ENCODE measurements at regions not wholly inside any gene's neighbourhood (a gene's known extent, or its start where the extent isn't known, plus 50 kb on each side); places are given as distances from the start of the nearest gene placed in this dataset.

DNA sequence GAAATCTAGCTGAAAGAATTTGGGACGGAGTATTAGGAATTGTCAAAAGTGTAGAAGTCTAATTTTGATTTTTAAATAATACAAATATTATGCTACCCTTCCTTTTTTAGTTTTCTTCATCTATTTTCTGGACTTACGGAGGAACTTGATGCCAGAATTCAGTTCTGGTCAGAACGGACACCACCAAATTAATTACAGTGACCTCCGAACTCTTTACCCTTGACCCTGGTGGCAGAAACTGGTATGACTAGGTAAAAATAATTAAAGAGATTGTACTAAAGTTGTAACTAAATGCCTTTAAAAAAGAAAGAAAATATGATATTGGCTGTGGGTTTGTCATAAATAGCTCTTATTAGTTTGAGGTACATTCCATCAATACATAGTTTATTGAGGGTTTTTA lies 751.1 kb upstream of the MAP3K7 start:
- no peak for TF ChIP-seq EZH2 (IDR thresholded peaks at IDR 0.05; ENCODE audit: low read length)
- TF ChIP-seq, protein P1, sequence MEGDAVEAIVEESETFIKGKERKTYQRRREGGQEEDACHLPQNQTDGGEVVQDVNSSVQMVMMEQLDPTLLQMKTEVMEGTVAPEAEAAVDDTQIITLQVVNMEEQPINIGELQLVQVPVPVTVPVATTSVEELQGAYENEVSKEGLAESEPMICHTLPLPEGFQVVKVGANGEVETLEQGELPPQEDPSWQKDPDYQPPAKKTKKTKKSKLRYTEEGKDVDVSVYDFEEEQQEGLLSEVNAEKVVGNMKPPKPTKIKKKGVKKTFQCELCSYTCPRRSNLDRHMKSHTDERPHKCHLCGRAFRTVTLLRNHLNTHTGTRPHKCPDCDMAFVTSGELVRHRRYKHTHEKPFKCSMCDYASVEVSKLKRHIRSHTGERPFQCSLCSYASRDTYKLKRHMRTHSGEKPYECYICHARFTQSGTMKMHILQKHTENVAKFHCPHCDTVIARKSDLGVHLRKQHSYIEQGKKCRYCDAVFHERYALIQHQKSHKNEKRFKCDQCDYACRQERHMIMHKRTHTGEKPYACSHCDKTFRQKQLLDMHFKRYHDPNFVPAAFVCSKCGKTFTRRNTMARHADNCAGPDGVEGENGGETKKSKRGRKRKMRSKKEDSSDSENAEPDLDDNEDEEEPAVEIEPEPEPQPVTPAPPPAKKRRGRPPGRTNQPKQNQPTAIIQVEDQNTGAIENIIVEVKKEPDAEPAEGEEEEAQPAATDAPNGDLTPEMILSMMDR (optimal IDR thresholded peaks at IDR 0.05 in 1 of 3, IDR thresholded peaks at IDR 0.05 in 1 of 3, conservative IDR thresholded peaks at IDR 0.05 in 1 of 3; ENCODE audit: extremely low read depth in 1 of 3, insufficient read depth in 2 of 3, low read length in 3 of 3) = peak in 1 of 3 experiments; percentile 19
- H3K9ac ChIP-seq (ENCODE audit: control insufficient read depth, extremely low read depth, insufficient read depth, low read length) = no peak overlapping the region
- H3K36me3 ChIP-seq (ENCODE audit: control insufficient read depth in 2 of 2, extremely low read depth in 1 of 2, insufficient read depth in 2 of 2, low read length in 2 of 2) = no peaks in the 10 kb centered on the region
- FAIRE-seq = no peak
- no peak overlapping the region for H3K27ac ChIP-seq (ENCODE audit: control insufficient read depth, insufficient read depth, low read length)
- DNase-seq (ENCODE audit: low read depth, low spot score) = no peak
- no peaks in the 10 kb centered on the region for H3K27me3 ChIP-seq (ENCODE audit: control insufficient read depth, extremely low read depth, insufficient read depth, low read length)
- no peak overlapping the region for H3K4me2 ChIP-seq (ENCODE audit: control insufficient read depth, extremely low read depth, insufficient read depth, low read depth, low read length)
- no peaks in the 10 kb centered on the region for H3K79me2 ChIP-seq (ENCODE audit: control insufficient read depth, insufficient read depth, low read length)
- no peak overlapping the region for H2AFZ ChIP-seq (ENCODE audit: control insufficient read depth, low read length)
- H3K4me1 ChIP-seq (ENCODE audit: control insufficient read depth, extremely low read depth, insufficient read depth, low read length) = no peaks in the 10 kb centered on the region
- H3K9me3 ChIP-seq (ENCODE audit: control insufficient read depth, low read depth, low read length) = no peaks in the 10 kb centered on the region
- no peak overlapping the region for H3K4me3 ChIP-seq (ENCODE audit: control insufficient read depth in 2 of 3, extremely low read depth in 1 of 3, insufficient read depth in 2 of 3, low read depth in 1 of 3, low read length in 3 of 3)
- H4K20me1 ChIP-seq (ENCODE audit: control insufficient read depth, extremely low read depth, insufficient read depth, low read length) = no peaks in the 10 kb centered on the region
- dilution Hi-C loops (cut with MboI; ENCODE audit: extremely low pct_ligation_motif_present, low sequenced_read_pairs) = no loop called here
- H3K9me1 ChIP-seq (ENCODE audit: control insufficient read depth, extremely low read depth, insufficient read depth, low read length) = no peaks in the 10 kb centered on the region

DNA sequence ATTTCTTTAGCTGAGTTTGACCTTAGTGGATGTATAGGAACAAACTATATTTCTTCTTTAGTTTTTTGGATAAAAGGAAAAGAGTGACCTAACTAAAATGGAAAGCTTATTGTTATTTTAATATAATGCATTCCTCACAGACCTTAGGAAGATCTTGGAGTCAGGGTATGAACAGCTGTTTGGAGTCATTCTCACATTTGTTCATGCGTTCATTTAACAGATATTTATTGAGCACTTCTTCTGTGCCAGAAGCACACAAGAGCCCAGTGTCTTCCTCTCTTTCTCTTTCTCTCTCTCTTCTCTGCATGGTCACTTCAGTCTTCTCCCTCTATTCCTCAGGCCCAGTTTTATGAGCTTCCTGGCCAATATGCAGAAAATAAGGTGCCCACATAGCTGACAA lies 744.0 kb upstream of the MAP3K7 start:
- H3K79me2 ChIP-seq (ENCODE audit: control insufficient read depth, insufficient read depth, low read length) = no peaks in the 10 kb centered on the region
- no peaks in the 10 kb centered on the region for H3K4me1 ChIP-seq (ENCODE audit: control insufficient read depth, extremely low read depth, insufficient read depth, low read length)
- DNase-seq (ENCODE audit: low read depth, low spot score) (no peak), FAIRE-seq (no peak)
- H3K9me3 ChIP-seq (ENCODE audit: control insufficient read depth, low read depth, low read length) = no peaks in the 10 kb centered on the region
- H4K20me1 ChIP-seq (ENCODE audit: control insufficient read depth, extremely low read depth, insufficient read depth, low read length) = no peaks in the 10 kb centered on the region
- H3K4me2 ChIP-seq (ENCODE audit: control insufficient read depth, extremely low read depth, insufficient read depth, low read depth, low read length) = no peak overlapping the region
- H3K4me3 ChIP-seq (ENCODE audit: control insufficient read depth in 2 of 3, extremely low read depth in 1 of 3, insufficient read depth in 2 of 3, low read depth in 1 of 3, low read length in 3 of 3) = no peak overlapping the region
- no peaks in the 10 kb centered on the region for H3K27me3 ChIP-seq (ENCODE audit: control insufficient read depth, extremely low read depth, insufficient read depth, low read length)
- no peaks in the 10 kb centered on the region for H3K36me3 ChIP-seq (ENCODE audit: control insufficient read depth in 2 of 2, extremely low read depth in 1 of 2, insufficient read depth in 2 of 2, low read length in 2 of 2)
- dilution Hi-C loops (cut with MboI; ENCODE audit: extremely low pct_ligation_motif_present, low sequenced_read_pairs) = no loop called here
- H3K9me1 ChIP-seq (ENCODE audit: control insufficient read depth, extremely low read depth, insufficient read depth, low read length) = no peaks in the 10 kb centered on the region
- no peak overlapping the region for H3K9ac ChIP-seq (ENCODE audit: control insufficient read depth, extremely low read depth, insufficient read depth, low read length)
- TF ChIP-seq, protein P1 (optimal IDR thresholded peaks at IDR 0.05 in 1 of 3, IDR thresholded peaks at IDR 0.05 in 1 of 3, conservative IDR thresholded peaks at IDR 0.05 in 1 of 3; ENCODE audit: extremely low read depth in 1 of 3, insufficient read depth in 2 of 3, low read length in 3 of 3) = no peak
- no peak for TF ChIP-seq EZH2 (IDR thresholded peaks at IDR 0.05; ENCODE audit: low read length)
- H2AFZ ChIP-seq (ENCODE audit: control insufficient read depth, low read length) = no peak overlapping the region
- no peak overlapping the region for H3K27ac ChIP-seq (ENCODE audit: control insufficient read depth, insufficient read depth, low read length)

All from keratinocyte (primary cell).